ENCODE measurements at regions not wholly inside any gene's neighbourhood (a gene's known extent, or its start where the extent isn't known, plus 50 kb on each side); places are given as distances from the start of the nearest gene placed in this dataset.

GRCh38 chr5:8135742-8136141 lies 266.8 kb downstream of the MTRR start:
- no peak for TF ChIP-seq CTCF (IDR thresholded peaks at IDR 0.05)
- no peak overlapping the region for H3K27ac Mint-ChIP-seq
- DNase-seq, result no peak
- H3K4me1 Mint-ChIP-seq (ENCODE audit: low read depth), result no peaks in the 10 kb centered on the region
- H3K4me3 Mint-ChIP-seq, result no peak overlapping the region
- H3K27me3 Mint-ChIP-seq (ENCODE audit: insufficient read depth), result no peaks in the 10 kb centered on the region; the same call in 1 of the 2 replicates
- no peaks in the 10 kb centered on the region for H3K36me3 Mint-ChIP-seq (ENCODE audit: low read depth)
- H3K9me3 Mint-ChIP-seq, result peaks cover 8% of the 10 kb centered on the region

GRCh38 chr5:8136271-8136670 lies 267.3 kb downstream of the MTRR start:
- no peak for DNase-seq
- no peak for TF ChIP-seq CTCF (IDR thresholded peaks at IDR 0.05)
- peaks cover 6% of the 10 kb centered on the region for H3K9me3 Mint-ChIP-seq
- no peaks in the 10 kb centered on the region; the same call in 1 of the 2 replicates for H3K27me3 Mint-ChIP-seq (ENCODE audit: insufficient read depth)
- no peak overlapping the region for H3K4me3 Mint-ChIP-seq
- no peaks in the 10 kb centered on the region for H3K4me1 Mint-ChIP-seq (ENCODE audit: low read depth)
- H3K27ac Mint-ChIP-seq, result no peak overlapping the region
- H3K36me3 Mint-ChIP-seq (ENCODE audit: low read depth), result no peaks in the 10 kb centered on the region

- Mint-ChIP-seq H3K36me3 (ENCODE audit: low read depth) (no peaks in the 10 kb centered on the region), H3K27ac (no peak overlapping the region)
These were observed 269.1 kb downstream of the MTRR start for GRCh38 chr5:8137941-8138550.

GRCh38 chr5:8138884-8139283 lies 269.9 kb downstream of the MTRR start:
- no peak overlapping the region for H3K27ac Mint-ChIP-seq
- no peak for DNase-seq
- no peak overlapping the region for H3K4me3 Mint-ChIP-seq
- no peaks in the 10 kb centered on the region for H3K4me1 Mint-ChIP-seq (ENCODE audit: low read depth)
- no peaks in the 10 kb centered on the region for H3K36me3 Mint-ChIP-seq (ENCODE audit: low read depth)
- H3K27me3 Mint-ChIP-seq (ENCODE audit: insufficient read depth), result no peaks in the 10 kb centered on the region; the same call in 1 of the 2 replicates
- H3K9me3 Mint-ChIP-seq, result peaks cover 14% of the 10 kb centered on the region
- TF ChIP-seq CTCF (IDR thresholded peaks at IDR 0.05), result no peak

More at GRCh38 chr5:8137941-8138550, 269.1 kb downstream of the MTRR start:
- H3K9me3 Mint-ChIP-seq, result peaks cover 10% of the 10 kb centered on the region
- TF ChIP-seq CTCF (IDR thresholded peaks at IDR 0.05), result no peak
- H3K27me3 Mint-ChIP-seq (ENCODE audit: insufficient read depth), result no peaks in the 10 kb centered on the region; the same call in 1 of the 2 replicates
- no peak overlapping the region for H3K4me3 Mint-ChIP-seq
- H3K4me1 Mint-ChIP-seq (ENCODE audit: low read depth), result no peaks in the 10 kb centered on the region
- DNase-seq, result no peak

GRCh38 chr5:8150791-8151190 lies 281.8 kb downstream of the MTRR start:
- Mint-ChIP-seq H3K27me3 (ENCODE audit: insufficient read depth) (no peaks in the 10 kb centered on the region), H3K4me3 (no peak overlapping the region), H3K9me3 (peaks cover 24% of the 10 kb centered on the region; the same call in 1 of the 2 replicates), H3K36me3 (ENCODE audit: low read depth) (no peaks in the 10 kb centered on the region), H3K27ac (no peak overlapping the region), H3K4me1 (ENCODE audit: low read depth) (no peaks in the 10 kb centered on the region)
- no peak for DNase-seq
- no peak for TF ChIP-seq CTCF (IDR thresholded peaks at IDR 0.05)
